ENCODE measurements at regions not wholly inside any gene's neighbourhood (a gene's known extent, or its start where the extent isn't known, plus 50 kb on each side); places are given as distances from the start of the nearest gene placed in this dataset.

DNA sequence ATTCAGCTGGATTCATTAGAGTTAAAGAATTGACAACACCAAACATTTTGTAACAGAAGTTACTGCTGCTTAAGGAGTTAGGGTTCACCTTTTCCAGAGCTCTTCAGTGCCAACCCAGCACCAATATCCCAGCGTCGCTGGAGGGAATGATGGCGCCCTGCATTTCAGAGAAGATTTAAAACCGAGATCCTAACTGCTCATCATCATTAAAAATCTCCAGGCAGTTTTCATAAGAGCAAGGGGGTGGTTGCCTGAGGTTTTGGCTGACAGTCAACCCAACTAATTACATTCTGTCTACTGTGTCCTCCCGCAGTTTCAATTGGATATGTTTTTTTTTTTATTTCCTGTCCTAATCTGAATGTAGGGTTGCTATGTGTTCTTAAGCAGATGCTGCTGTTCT is 509.6 kb upstream of the TCF4 start:
- Histone ChIP-seq H3K18ac (ENCODE audit: extremely low read depth, low read length) (no peak overlapping the region), H4K5ac (ENCODE audit: insufficient read length, low read depth, low read length) (no peak overlapping the region), H3K23me2 (ENCODE audit: low read depth, low read length) (no peaks in the 10 kb centered on the region; the same call in 1 of the 2 replicates), H3K27ac (ENCODE audit: low read depth, low read length) (no peak overlapping the region), H3K4me2 (ENCODE audit: insufficient read depth in 1 of 2, low read depth in 2 of 2, low read length in 2 of 2) (no peak overlapping the region), H4K8ac (ENCODE audit: extremely low read depth, insufficient read depth, low read length) (no peak overlapping the region), H3K14ac (ENCODE audit: insufficient read length) (no peak overlapping the region), H3K79me2 (ENCODE audit: control insufficient read depth in 1 of 2, insufficient read depth in 2 of 2, low read length in 2 of 2) (no peaks in the 10 kb centered on the region), H2BK12ac (ENCODE audit: low read depth, low read length) (no peak overlapping the region), H3K4me1 (replicated peaks in 1 of 4; ENCODE audit: control insufficient read depth in 3 of 4, insufficient read depth in 4 of 4, low read length in 3 of 4) (no peaks in the 10 kb centered on the region; a peak in 1 of 7 replicates), H3K4ac (replicated peaks; ENCODE audit: insufficient read length, low read depth, low read length) (no peak overlapping the region), H2BK20ac (ENCODE audit: low read length) (no peak overlapping the region), H2BK120ac (replicated peaks; ENCODE audit: low read depth, low read length) (no peak overlapping the region), H2AK5ac (ENCODE audit: low read depth, low read length) (no peak overlapping the region), H2BK15ac (ENCODE audit: low read length) (no peak overlapping the region), H3K36me3 (ENCODE audit: control insufficient read depth in 2 of 4, insufficient read depth in 4 of 4, low read length in 3 of 4) (no peaks in the 10 kb centered on the region), H4K91ac (replicated peaks; ENCODE audit: insufficient read length, low read length) (no peak overlapping the region), H3K9ac (replicated peaks in 1 of 4; ENCODE audit: extremely low read depth in 1 of 4, low read depth in 3 of 4, low read length in 3 of 4) (no peak overlapping the region), H3K9me3 (ENCODE audit: insufficient read depth in 2 of 2, low read depth in 1 of 2, low read length in 1 of 2) (no peaks in the 10 kb centered on the region), H2AFZ (ENCODE audit: low read length) (no peak overlapping the region), H3K4me3 (ENCODE audit: extremely low read depth in 1 of 4, insufficient read depth in 2 of 4, low read depth in 3 of 4, low read length in 4 of 4) (no peak overlapping the region), H3K56ac (replicated peaks; ENCODE audit: insufficient read length, low read depth, low read length) (no peak overlapping the region), H4K20me1 (replicated peaks in 1 of 2; ENCODE audit: control insufficient read depth in 1 of 2, insufficient read depth in 2 of 2, low read length in 2 of 2) (no peaks in the 10 kb centered on the region), H2BK5ac (ENCODE audit: low read depth, low read length) (no peak overlapping the region), H3K79me1 (ENCODE audit: low read depth, low read length) (no peaks in the 10 kb centered on the region), H3K27me3 (replicated peaks in 1 of 4; ENCODE audit: control insufficient read depth in 3 of 4, extremely low read depth in 1 of 4, insufficient read depth in 3 of 4, low read length in 3 of 4) (no peaks in the 10 kb centered on the region), H3K23ac (ENCODE audit: insufficient read length) (no peak overlapping the region)
- WGBS, 2 experiments (ENCODE audit: extremely low coverage in 1 of 2, insufficient coverage in 1 of 2, insufficient read length in 1 of 2, insufficient replicate concordance in 2 of 2, low coverage in 1 of 2, low lambda C conversion rate in 2 of 2, missing lambda C conversion rate in 1 of 2), result 95% methylated on average over 5 of the region's 5 CpGs; no CpG with 5 or more reads in 1 of the 2 experiments
- no peak for FAIRE-seq
- no peak for DNase-seq (ENCODE audit: low read depth in 1 of 2, low spot score in 2 of 2)
- no peak for TF ChIP-seq EZH2 (IDR thresholded peaks at IDR 0.05; ENCODE audit: low read depth, low read length, severe bottlenecking)
- POLR2A ChIA-PET (ENCODE audit: partially characterized antibody), result no interaction called here
- CTCF ChIA-PET (ENCODE audit: partially characterized antibody), result no interaction called here

Data from H1 (cell line).